Gastrocnemius medialis (tissue), 4 donors: ENCODE measurements at regions not wholly inside any gene's neighbourhood (a gene's known extent, or its start where the extent isn't known, plus 50 kb on each side); places are given as distances from the start of the nearest gene placed in this dataset.

Experiments
- ATAC-seq, 2 donors: fragments of 150-250 bp; one replicate each; pipeline ENCODE4 v1.9.1; 2016
- DNase-seq, 2 donors: peaks; one replicate each; pipeline ENCODE4 v3.0.0-alpha.2; 2019
- H3K27ac ChIP-seq, 4 donors: fragments of 200-600 bp; sonication (generic); 1 replicate in 1 of 4; 2 replicates in 3 of 4; pipeline ENCODE4 v1.5.1; 2016 to 2018; ENCODE audit warnings: mild to moderate bottlenecking in 2 of 4, moderate library complexity in 1 of 4
- H3K27me3 ChIP-seq, 3 donors: fragments of 200-600 bp; sonication (generic) in 2 of 3; 1 replicate in 1 of 3; 2 replicates in 2 of 3; pipeline versions ENCODE4 v1.5.1 to v1.6.0; 2016 to 2019; ENCODE audit warnings: mild to moderate bottlenecking in 1 of 3, moderate library complexity in 1 of 3
- H3K36me3 ChIP-seq, 2 donors: fragments of 200-600 bp; sonication (generic) in 1 of 2; one replicate each; pipeline ENCODE4 v1.5.1; 2017 to 2018
- H3K4me1 ChIP-seq, 2 donors: fragments of 200-600 bp; sonication (generic) in 1 of 2; one replicate each; pipeline ENCODE4 v1.5.1; 2016 to 2017; ENCODE audit warnings: mild to moderate bottlenecking in 2 of 2
- H3K4me3 ChIP-seq, 4 donors: fragments of 200-600 bp; sonication (generic) in 3 of 4; 1 replicate in 1 of 4; 2 replicates in 3 of 4; pipeline ENCODE4 v1.5.1; 2016 to 2019; ENCODE audit warnings: mild to moderate bottlenecking in 2 of 4
- H3K9me3 ChIP-seq, 3 donors: fragments of 200-600 bp; sonication (generic) in 2 of 3; 1 replicate in 1 of 3; 2 replicates in 2 of 3; pipeline ENCODE4 v1.5.1; 2016 to 2019
- CTCF ChIP-seq, 5 experiments: fragments of 450-650 bp in 3 of 5; fragments of 200-600 bp in 2 of 5; sonication (generic) in 2 of 5; IDR thresholded peaks in 4 of 5; conservative IDR thresholded peaks in 1 of 5; 1 replicate in 4 of 5; 2 replicates in 1 of 5; pipeline ENCODE4 v1.5.1; 2016 to 2019; ENCODE audit warnings: antibody characterized with exemption in 5 of 5, mild to moderate bottlenecking in 3 of 5, moderate library complexity in 3 of 5
- POLR2A ChIP-seq, 2 donors: fragments of 450-650 bp; IDR thresholded peaks; one replicate each; pipeline ENCODE4 v1.6.1; 2017; ENCODE audit warnings: antibody characterized with exemption in 2 of 2, mild to moderate bottlenecking in 2 of 2, moderate library complexity in 2 of 2
- in situ Hi-C, 4 donors: fragments of 200-750 bp; cut with MboI; loops; one replicate each; pipeline versions ENCODE4 v1.15.0 to v1.8.0; 2017; ENCODE audit warnings: low sequenced_read_pairs in 4 of 4
- intact Hi-C: fragments of 100-400 bp; cut with DNase I; formaldehyde crosslinking; loops from one replicate; pipeline ENCODE4 v1.15.1; 2023; ENCODE audit warnings: low total_unique reads

DNA sequence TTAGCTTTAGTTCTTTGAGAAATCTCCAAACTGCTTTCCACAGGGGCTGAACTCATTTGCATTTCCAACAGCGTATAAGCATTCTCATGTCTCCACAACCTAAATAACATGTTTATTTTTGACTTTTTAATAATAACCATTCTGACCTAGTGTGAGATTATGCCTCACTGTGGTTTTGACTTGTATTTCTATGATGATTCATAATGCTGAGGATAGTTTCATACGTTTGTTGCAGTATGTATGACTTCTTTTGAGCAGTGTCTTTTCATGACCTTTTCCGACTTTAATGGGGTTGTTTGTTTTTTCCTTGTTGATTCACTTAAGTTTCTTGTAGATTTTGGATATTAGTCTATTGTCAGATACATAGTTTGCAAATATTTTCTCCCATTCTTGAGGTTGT lies 1833.0 kb upstream of the PCDH10 start:
- Histone ChIP-seq H3K4me3 (no peak overlapping the region), H3K36me3 (no peaks in the 10 kb centered on the region), H3K27me3 (no peaks in the 10 kb centered on the region), H3K4me1 (no peaks in the 10 kb centered on the region), H3K9me3 (no peaks in the 10 kb centered on the region), H3K27ac (no peak overlapping the region)
- no peak for ATAC-seq
- in situ Hi-C loops: no loop called here
- TF ChIP-seq POLR2A (IDR thresholded peaks at IDR 0.05): no peak
- no peak for TF ChIP-seq CTCF (IDR thresholded peaks at IDR 0.05 in 4 of 5, conservative IDR thresholded peaks at IDR 0.05 in 1 of 5)
- intact Hi-C loops: no loop called here
- no peak for DNase-seq

GRCh38 chr4:131337936-131338335 lies 1811.2 kb upstream of the PCDH10 start:
- TF ChIP-seq CTCF (IDR thresholded peaks at IDR 0.05 in 4 of 5, conservative IDR thresholded peaks at IDR 0.05 in 1 of 5) (no peak), POLR2A (IDR thresholded peaks at IDR 0.05) (no peak)
- no peaks in the 10 kb centered on the region for H3K27me3 ChIP-seq
- DNase-seq: no peak
- H3K36me3 ChIP-seq: no peaks in the 10 kb centered on the region
- no peak overlapping the region for H3K27ac ChIP-seq
- no peaks in the 10 kb centered on the region for H3K4me1 ChIP-seq
- no peaks in the 10 kb centered on the region for H3K9me3 ChIP-seq
- in situ Hi-C loops: no loop called here
- no peak for ATAC-seq
- H3K4me3 ChIP-seq: no peak overlapping the region
- intact Hi-C loops: no loop called here

- H3K4me1 ChIP-seq: no peaks in the 10 kb centered on the region
- H3K27me3 ChIP-seq: no peaks in the 10 kb centered on the region
- ATAC-seq (no peak), DNase-seq (no peak)
- H3K9me3 ChIP-seq: no peaks in the 10 kb centered on the region
- H3K4me3 ChIP-seq: no peak overlapping the region
- TF ChIP-seq POLR2A (IDR thresholded peaks at IDR 0.05) (no peak), CTCF (IDR thresholded peaks at IDR 0.05 in 4 of 5, conservative IDR thresholded peaks at IDR 0.05 in 1 of 5) (no peak)
- no peaks in the 10 kb centered on the region for H3K36me3 ChIP-seq
- intact Hi-C loops: no loop called here
- no peak overlapping the region for H3K27ac ChIP-seq
- in situ Hi-C loops: no loop called here
Observed at GRCh38 chr4:131339137-131339536, 1810.0 kb upstream of the PCDH10 start.

DNA sequence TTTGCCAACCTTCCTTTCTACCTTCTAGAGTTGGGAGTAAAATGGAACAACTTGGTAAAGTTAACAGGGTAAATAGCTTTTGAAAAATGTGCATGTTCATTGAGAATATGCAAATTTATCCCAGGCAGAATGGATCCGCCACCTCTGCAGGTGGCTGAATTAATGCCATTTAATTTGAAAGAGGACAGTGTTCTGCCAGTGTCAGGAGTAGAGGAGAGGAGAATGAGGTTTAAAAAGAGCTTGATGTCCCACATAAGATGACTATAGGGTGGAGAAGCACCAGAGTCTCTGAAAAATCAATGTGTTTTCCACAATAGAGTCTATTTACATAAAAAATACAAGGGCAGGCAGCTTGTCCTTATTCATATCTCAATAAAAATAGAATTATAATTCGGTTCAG lies 1804.3 kb upstream of the PCDH10 start:
- intact Hi-C loops (no loop called here), in situ Hi-C loops (no loop called here)
- Histone ChIP-seq H3K9me3 (no peaks in the 10 kb centered on the region), H3K4me1 (no peaks in the 10 kb centered on the region), H3K27me3 (no peaks in the 10 kb centered on the region), H3K4me3 (no peak overlapping the region), H3K27ac (no peak overlapping the region), H3K36me3 (no peaks in the 10 kb centered on the region)
- ATAC-seq (no peak), DNase-seq (no peak)
- TF ChIP-seq POLR2A (IDR thresholded peaks at IDR 0.05) (no peak), CTCF (IDR thresholded peaks at IDR 0.05 in 4 of 5, conservative IDR thresholded peaks at IDR 0.05 in 1 of 5) (no peak)

DNA sequence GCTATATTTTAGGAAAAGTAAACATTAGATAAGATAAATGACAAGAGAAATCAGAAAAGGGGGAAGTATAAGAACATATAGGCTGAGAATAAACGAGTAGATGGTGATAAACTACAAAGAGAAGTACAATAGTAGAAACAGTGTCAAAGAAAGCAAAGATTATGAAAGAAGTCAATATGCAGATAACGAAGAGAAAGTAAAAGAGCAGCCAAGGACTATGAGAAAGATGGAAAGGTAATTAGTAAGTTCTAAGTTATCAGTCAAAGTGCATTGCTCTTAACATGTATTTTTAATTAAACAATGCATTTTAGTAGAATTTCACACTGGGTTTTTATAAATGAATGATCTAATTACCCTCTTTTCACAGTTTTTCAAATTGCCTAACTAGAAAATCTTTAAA lies 1801.3 kb upstream of the PCDH10 start:
- DNase-seq (no peak), ATAC-seq (no peak)
- in situ Hi-C loops: no loop called here
- H3K27ac ChIP-seq: no peak overlapping the region
- no peak overlapping the region for H3K4me3 ChIP-seq
- TF ChIP-seq POLR2A (IDR thresholded peaks at IDR 0.05): no peak
- TF ChIP-seq CTCF (IDR thresholded peaks at IDR 0.05 in 4 of 5, conservative IDR thresholded peaks at IDR 0.05 in 1 of 5): no peak
- H3K36me3 ChIP-seq: no peaks in the 10 kb centered on the region
- intact Hi-C loops: no loop called here
- H3K4me1 ChIP-seq: no peaks in the 10 kb centered on the region
- H3K27me3 ChIP-seq: no peaks in the 10 kb centered on the region
- no peaks in the 10 kb centered on the region for H3K9me3 ChIP-seq
